ENCODE measurements at regions not wholly inside any gene's neighbourhood (a gene's known extent, or its start where the extent isn't known, plus 50 kb on each side); places are given as distances from the start of the nearest gene placed in this dataset.

GRCh38 chr13:106153876-106154275 is 381.6 kb downstream of the EFNB2 start:
- TF ChIP-seq, protein P1, sequence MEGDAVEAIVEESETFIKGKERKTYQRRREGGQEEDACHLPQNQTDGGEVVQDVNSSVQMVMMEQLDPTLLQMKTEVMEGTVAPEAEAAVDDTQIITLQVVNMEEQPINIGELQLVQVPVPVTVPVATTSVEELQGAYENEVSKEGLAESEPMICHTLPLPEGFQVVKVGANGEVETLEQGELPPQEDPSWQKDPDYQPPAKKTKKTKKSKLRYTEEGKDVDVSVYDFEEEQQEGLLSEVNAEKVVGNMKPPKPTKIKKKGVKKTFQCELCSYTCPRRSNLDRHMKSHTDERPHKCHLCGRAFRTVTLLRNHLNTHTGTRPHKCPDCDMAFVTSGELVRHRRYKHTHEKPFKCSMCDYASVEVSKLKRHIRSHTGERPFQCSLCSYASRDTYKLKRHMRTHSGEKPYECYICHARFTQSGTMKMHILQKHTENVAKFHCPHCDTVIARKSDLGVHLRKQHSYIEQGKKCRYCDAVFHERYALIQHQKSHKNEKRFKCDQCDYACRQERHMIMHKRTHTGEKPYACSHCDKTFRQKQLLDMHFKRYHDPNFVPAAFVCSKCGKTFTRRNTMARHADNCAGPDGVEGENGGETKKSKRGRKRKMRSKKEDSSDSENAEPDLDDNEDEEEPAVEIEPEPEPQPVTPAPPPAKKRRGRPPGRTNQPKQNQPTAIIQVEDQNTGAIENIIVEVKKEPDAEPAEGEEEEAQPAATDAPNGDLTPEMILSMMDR (IDR thresholded peaks at IDR 0.05): no peak
- Histone ChIP-seq H3K27me3 (no peaks in the 10 kb centered on the region), H3K27ac (no peak overlapping the region), H3K36me3 (no peaks in the 10 kb centered on the region), H3K4me3 (no peak overlapping the region), H3K4me1 (no peaks in the 10 kb centered on the region), H3K9me3 (no peaks in the 10 kb centered on the region)
- intact Hi-C loops (cut with DNase I): no loop called here
- DNase-seq (ENCODE audit: low spot score in 2 of 2): no peak

GRCh38 chr13:106153041-106153440 is 382.4 kb downstream of the EFNB2 start:
- no peak overlapping the region for H3K4me3 ChIP-seq
- no peaks in the 10 kb centered on the region for H3K36me3 ChIP-seq
- DNase-seq (ENCODE audit: low spot score in 2 of 2): no peak
- intact Hi-C loops (cut with DNase I): no loop called here
- H3K4me1 ChIP-seq: no peaks in the 10 kb centered on the region
- TF ChIP-seq, protein P1 (IDR thresholded peaks at IDR 0.05): no peak
- H3K27me3 ChIP-seq: no peaks in the 10 kb centered on the region
- no peaks in the 10 kb centered on the region for H3K9me3 ChIP-seq
- no peak overlapping the region for H3K27ac ChIP-seq

DNA sequence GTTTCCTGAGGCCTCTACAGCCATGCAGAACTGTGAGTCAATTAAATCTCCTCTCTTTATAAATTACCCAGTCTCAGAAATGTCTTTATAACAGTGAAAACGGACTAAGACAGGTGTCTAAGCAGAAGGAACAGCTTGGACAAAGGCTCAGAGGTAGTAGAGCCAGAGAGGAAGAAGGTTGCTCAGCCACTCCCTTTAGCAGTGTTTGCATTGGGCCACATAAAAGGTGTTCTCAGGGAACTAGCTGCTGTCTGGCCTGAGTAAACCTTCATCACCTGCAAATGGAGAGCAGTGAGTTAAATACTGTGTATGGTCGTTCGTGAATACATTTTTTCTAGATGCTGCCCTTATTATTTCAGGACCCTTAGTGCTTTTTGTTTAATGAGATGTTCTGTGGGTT is 383.4 kb downstream of the EFNB2 start:
- no peaks in the 10 kb centered on the region for H3K9me3 ChIP-seq
- no peak for DNase-seq (ENCODE audit: low spot score in 2 of 2)
- TF ChIP-seq, protein P1 (IDR thresholded peaks at IDR 0.05): no peak
- no peaks in the 10 kb centered on the region for H3K4me1 ChIP-seq
- intact Hi-C loops (cut with DNase I): no loop called here
- H3K36me3 ChIP-seq: no peaks in the 10 kb centered on the region
- no peak overlapping the region for H3K27ac ChIP-seq
- H3K27me3 ChIP-seq: no peaks in the 10 kb centered on the region
- no peak overlapping the region for H3K4me3 ChIP-seq

GRCh38 chr13:106151056-106151699 is 384.3 kb downstream of the EFNB2 start:
- H3K27me3 ChIP-seq: no peaks in the 10 kb centered on the region
- H3K27ac ChIP-seq: no peak overlapping the region
- TF ChIP-seq, protein P1 (IDR thresholded peaks at IDR 0.05): no peak
- H3K9me3 ChIP-seq: no peaks in the 10 kb centered on the region
- DNase-seq (ENCODE audit: low spot score in 2 of 2): no peak
- H3K4me3 ChIP-seq: no peak overlapping the region
- intact Hi-C loops (cut with DNase I): no loop called here
- no peaks in the 10 kb centered on the region for H3K36me3 ChIP-seq
- no peaks in the 10 kb centered on the region for H3K4me1 ChIP-seq

- Histone ChIP-seq H3K27ac (no peak overlapping the region), H3K36me3 (no peaks in the 10 kb centered on the region), H3K4me1 (no peaks in the 10 kb centered on the region), H3K9me3 (no peaks in the 10 kb centered on the region), H3K27me3 (no peaks in the 10 kb centered on the region), H3K4me3 (no peak overlapping the region)
- intact Hi-C loops (cut with DNase I): no loop called here
- TF ChIP-seq, protein P1 (IDR thresholded peaks at IDR 0.05): no peak
- DNase-seq (ENCODE audit: low spot score in 2 of 2): no peak
These were observed 389.2 kb downstream of the EFNB2 start for GRCh38 chr13:106145997-106146864.

Data from ascending aorta (tissue), 2 donors.